ENCODE measurements at regions not wholly inside any gene's neighbourhood (a gene's known extent, or its start where the extent isn't known, plus 50 kb on each side); places are given as distances from the start of the nearest gene placed in this dataset.

- TF ChIP-seq CTCF (IDR thresholded peaks at IDR 0.05) (no peak), POLR2AphosphoS5 (IDR thresholded peaks at IDR 0.05) (no peak), POLR2A (IDR thresholded peaks at IDR 0.05) (no peak), EP300 (IDR thresholded peaks at IDR 0.05) (no peak)
- no peak for DNase-seq
- Histone ChIP-seq H3K4me3 (no peak overlapping the region), H3K27me3 (no peaks in the 10 kb centered on the region), H3K9me3 (no peaks in the 10 kb centered on the region), H3K4me1 (peaks cover 0 to 3% (median 0%) of the 10 kb centered on the region in 4 donors), H3K27ac (no peak overlapping the region), H3K36me3 (no peaks in the 10 kb centered on the region)
- intact Hi-C loops (cut with DNase I; ENCODE audit: low total_unique reads), result no loop called here
- WGBS, 5 donors, result 78 to 95% (median 87%) methylated on average over 2 of the region's 2 CpGs
Measured at GRCh38 chr16:58940609-58941008, 206.5 kb upstream of the GOT2 start.

- H3K4me3 ChIP-seq, result no peak overlapping the region
- WGBS, 5 donors, result 37 to 42% (median 37%) methylated on average over 7 of the region's 7 CpGs
- TF ChIP-seq CTCF (IDR thresholded peaks at IDR 0.05) (no peak), EP300 (IDR thresholded peaks at IDR 0.05) (no peak), POLR2A (IDR thresholded peaks at IDR 0.05) (no peak), POLR2AphosphoS5 (IDR thresholded peaks at IDR 0.05) (no peak)
- H3K27me3 ChIP-seq, result no peaks in the 10 kb centered on the region
- intact Hi-C loops (cut with DNase I; ENCODE audit: low total_unique reads), result no loop called here
- DNase-seq, result peak in 1 of 2 donors; percentile 12
- no peaks in the 10 kb centered on the region for H3K36me3 ChIP-seq
- peaks cover 0 to 3% (median 0%) of the 10 kb centered on the region in 4 donors for H3K4me1 ChIP-seq
- peaks cover 0 to 6% (median 2%) of the 10 kb centered on the region in 4 donors for H3K9me3 ChIP-seq
- H3K27ac ChIP-seq, result no peak overlapping the region
Measured at GRCh38 chr16:58938811-58939210, 204.7 kb upstream of the GOT2 start.

GRCh38 chr16:58937661-58938060 is 203.5 kb upstream of the GOT2 start:
- H3K36me3 ChIP-seq, result no peaks in the 10 kb centered on the region
- no peak overlapping the region for H3K27ac ChIP-seq
- no peak for DNase-seq
- no peak overlapping the region for H3K4me3 ChIP-seq
- intact Hi-C loops (cut with DNase I; ENCODE audit: low total_unique reads), result no loop called here
- 64 to 83% (median 78%) methylated on average over 5 of the region's 5 CpGs for WGBS, 5 donors
- TF ChIP-seq CTCF (IDR thresholded peaks at IDR 0.05), result no peak
- no peak for TF ChIP-seq POLR2AphosphoS5 (IDR thresholded peaks at IDR 0.05)
- TF ChIP-seq EP300 (IDR thresholded peaks at IDR 0.05), result no peak
- TF ChIP-seq POLR2A (IDR thresholded peaks at IDR 0.05), result no peak
- peaks cover 0 to 10% (median 5%) of the 10 kb centered on the region in 4 donors for H3K9me3 ChIP-seq
- no peaks in the 10 kb centered on the region for H3K27me3 ChIP-seq
- H3K4me1 ChIP-seq, result peaks cover 0 to 3% (median 0%) of the 10 kb centered on the region in 4 donors

- Histone ChIP-seq H3K27me3 (no peaks in the 10 kb centered on the region), H3K27ac (no peak overlapping the region), H3K4me1 (peaks cover 0 to 3% (median 0%) of the 10 kb centered on the region in 4 donors), H3K9me3 (peaks cover 0 to 10% (median 5%) of the 10 kb centered on the region in 4 donors), H3K4me3 (no peak overlapping the region), H3K36me3 (no peaks in the 10 kb centered on the region)
- intact Hi-C loops (cut with DNase I; ENCODE audit: low total_unique reads), result no loop called here
- no peak for DNase-seq
- 78 to 88% (median 84%) methylated on average over 3 of the region's 3 CpGs for WGBS, 5 donors
- no peak for TF ChIP-seq EP300 (IDR thresholded peaks at IDR 0.05)
- TF ChIP-seq POLR2A (IDR thresholded peaks at IDR 0.05), result no peak
- no peak for TF ChIP-seq CTCF (IDR thresholded peaks at IDR 0.05)
- no peak for TF ChIP-seq POLR2AphosphoS5 (IDR thresholded peaks at IDR 0.05)
Measured at GRCh38 chr16:58933186-58933585, 199.1 kb upstream of the GOT2 start.

Measured in stomach (tissue), 8 donors.